ENCODE measurements at regions not wholly inside any gene's neighbourhood (a gene's known extent, or its start where the extent isn't known, plus 50 kb on each side); places are given as distances from the start of the nearest gene placed in this dataset.

GRCh38 chr9:78396087-78396486 lies 99.2 kb downstream of the PSAT1 start:
- no peak for TF ChIP-seq CTCF (IDR thresholded peaks at IDR 0.05; ENCODE audit: insufficient read depth, low read depth, low read length)
- Histone ChIP-seq H3K27me3 (ENCODE audit: control insufficient read depth, insufficient read depth, low read length) (no peaks in the 10 kb centered on the region; the same call in 1 of the 2 replicates), H3K36me3 (ENCODE audit: control insufficient read depth, insufficient read depth, low read length) (no peaks in the 10 kb centered on the region), H3K4me3 (ENCODE audit: low read depth, low read length) (no peak overlapping the region)
- CTCF ChIA-PET = no interaction called here
- POLR2A ChIA-PET = no interaction called here
- no peak for DNase-seq (ENCODE audit: low read depth)

GRCh38 chr9:78397045-78397444 lies 100.1 kb downstream of the PSAT1 start:
- TF ChIP-seq CTCF (IDR thresholded peaks at IDR 0.05; ENCODE audit: insufficient read depth, low read depth, low read length) = no peak
- peaks cover 2% of the 10 kb centered on the region; the same call in 1 of the 2 replicates for H3K27me3 ChIP-seq (ENCODE audit: control insufficient read depth, insufficient read depth, low read length)
- DNase-seq (ENCODE audit: low read depth) = no peak
- H3K36me3 ChIP-seq (ENCODE audit: control insufficient read depth, insufficient read depth, low read length) = no peaks in the 10 kb centered on the region
- POLR2A ChIA-PET = no interaction called here
- no peak overlapping the region for H3K4me3 ChIP-seq (ENCODE audit: low read depth, low read length)
- CTCF ChIA-PET = interaction anchor here (2.9 kb wide), 1 partner anchor 28 kb away, joined by 11 read pairs; no protein-coding TSS in a partner anchor

- ChIA-PET CTCF (interaction anchor here (2.9 kb wide), 1 partner anchor 28 kb away, joined by 11 read pairs; no protein-coding TSS in a partner anchor), POLR2A (no interaction called here)
- Histone ChIP-seq H3K4me3 (ENCODE audit: low read depth, low read length) (no peak overlapping the region), H3K27me3 (ENCODE audit: control insufficient read depth, insufficient read depth, low read length) (peaks cover 3% of the 10 kb centered on the region; the same call in 1 of the 2 replicates), H3K36me3 (ENCODE audit: control insufficient read depth, insufficient read depth, low read length) (no peaks in the 10 kb centered on the region)
- no peak for DNase-seq (ENCODE audit: low read depth)
- no peak for TF ChIP-seq CTCF (IDR thresholded peaks at IDR 0.05; ENCODE audit: insufficient read depth, low read depth, low read length)
Observed at GRCh38 chr9:78397454-78397853, 100.5 kb downstream of the PSAT1 start.

- peaks cover 9% of the 10 kb centered on the region; the same call in 1 of the 2 replicates for H3K27me3 ChIP-seq (ENCODE audit: control insufficient read depth, insufficient read depth, low read length)
- H3K4me3 ChIP-seq (ENCODE audit: low read depth, low read length) = no peak overlapping the region
- DNase-seq (ENCODE audit: low read depth) = no peak
- ChIA-PET CTCF (interaction anchor here (0.6 to 2.9 kb wide), 2 partner anchors 30 to 1508 kb away, joined by 3 to 11 read pairs; no protein-coding TSS in a partner anchor), POLR2A (interaction anchor here (0.5 kb wide), 1 partner anchor 1054 kb away, joined by 5 read pairs; no protein-coding TSS in a partner anchor)
- no peak for TF ChIP-seq CTCF (IDR thresholded peaks at IDR 0.05; ENCODE audit: insufficient read depth, low read depth, low read length)
- H3K36me3 ChIP-seq (ENCODE audit: control insufficient read depth, insufficient read depth, low read length) = no peaks in the 10 kb centered on the region
Observed at GRCh38 chr9:78399153-78399552, 102.2 kb downstream of the PSAT1 start.

- DNase-seq (ENCODE audit: low read depth) = no peak
- no peaks in the 10 kb centered on the region for H3K36me3 ChIP-seq (ENCODE audit: control insufficient read depth, insufficient read depth, low read length)
- H3K27me3 ChIP-seq (ENCODE audit: control insufficient read depth, insufficient read depth, low read length) = peaks cover 11% of the 10 kb centered on the region
- no peak for TF ChIP-seq CTCF (IDR thresholded peaks at IDR 0.05; ENCODE audit: insufficient read depth, low read depth, low read length)
- ChIA-PET POLR2A (no interaction called here), CTCF (no interaction called here)
- H3K4me3 ChIP-seq (ENCODE audit: low read depth, low read length) = no peak overlapping the region
Observed at GRCh38 chr9:78400496-78400895, 103.6 kb downstream of the PSAT1 start.

Measured in BJ (cell line).